ENCODE measurements at regions not wholly inside any gene's neighbourhood (a gene's known extent, or its start where the extent isn't known, plus 50 kb on each side); places are given as distances from the start of the nearest gene placed in this dataset.

DNA sequence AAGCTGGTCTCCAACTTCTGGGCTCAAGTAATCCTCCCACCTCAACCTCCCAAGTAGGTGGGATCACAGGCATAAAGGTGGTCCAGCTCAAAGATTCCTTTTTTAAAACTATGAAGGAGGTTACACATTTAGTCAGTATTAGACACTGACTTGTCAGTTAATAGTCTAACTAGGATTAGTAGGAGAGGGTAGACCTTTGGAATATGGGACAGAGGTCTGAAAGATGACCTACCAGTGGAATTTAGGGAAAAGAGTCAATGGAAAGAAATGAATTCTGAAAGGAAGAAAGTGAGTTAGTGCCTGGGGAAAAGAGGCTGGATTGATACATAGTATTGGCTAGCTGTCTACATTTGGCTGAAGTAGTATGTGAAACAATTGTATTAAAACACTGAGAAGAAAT is 220.7 kb downstream of the MZT1 start:
- H3K79me2 ChIP-seq (replicated peaks; ENCODE audit: insufficient read depth, low read length) = no peaks in the 10 kb centered on the region
- no peak overlapping the region for H3K9ac ChIP-seq (ENCODE audit: low read length)
- no peak for TF ChIP-seq EP300 (conservative IDR thresholded peaks at IDR 0.05; ENCODE audit: poor library complexity, severe bottlenecking)
- no peak for TF ChIP-seq POLR2AphosphoS5 (IDR thresholded peaks at IDR 0.05)
- no peak for TF ChIP-seq SMC3 (conservative IDR thresholded peaks at IDR 0.05; ENCODE audit: poor library complexity)
- no peak for TF ChIP-seq MXI1 (conservative IDR thresholded peaks at IDR 0.05; ENCODE audit: poor library complexity, severe bottlenecking)
- TF ChIP-seq, protein P1, sequence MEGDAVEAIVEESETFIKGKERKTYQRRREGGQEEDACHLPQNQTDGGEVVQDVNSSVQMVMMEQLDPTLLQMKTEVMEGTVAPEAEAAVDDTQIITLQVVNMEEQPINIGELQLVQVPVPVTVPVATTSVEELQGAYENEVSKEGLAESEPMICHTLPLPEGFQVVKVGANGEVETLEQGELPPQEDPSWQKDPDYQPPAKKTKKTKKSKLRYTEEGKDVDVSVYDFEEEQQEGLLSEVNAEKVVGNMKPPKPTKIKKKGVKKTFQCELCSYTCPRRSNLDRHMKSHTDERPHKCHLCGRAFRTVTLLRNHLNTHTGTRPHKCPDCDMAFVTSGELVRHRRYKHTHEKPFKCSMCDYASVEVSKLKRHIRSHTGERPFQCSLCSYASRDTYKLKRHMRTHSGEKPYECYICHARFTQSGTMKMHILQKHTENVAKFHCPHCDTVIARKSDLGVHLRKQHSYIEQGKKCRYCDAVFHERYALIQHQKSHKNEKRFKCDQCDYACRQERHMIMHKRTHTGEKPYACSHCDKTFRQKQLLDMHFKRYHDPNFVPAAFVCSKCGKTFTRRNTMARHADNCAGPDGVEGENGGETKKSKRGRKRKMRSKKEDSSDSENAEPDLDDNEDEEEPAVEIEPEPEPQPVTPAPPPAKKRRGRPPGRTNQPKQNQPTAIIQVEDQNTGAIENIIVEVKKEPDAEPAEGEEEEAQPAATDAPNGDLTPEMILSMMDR (IDR thresholded peaks at IDR 0.05; ENCODE audit: poor library complexity, severe bottlenecking) = no peak
- TF ChIP-seq, protein P2, sequence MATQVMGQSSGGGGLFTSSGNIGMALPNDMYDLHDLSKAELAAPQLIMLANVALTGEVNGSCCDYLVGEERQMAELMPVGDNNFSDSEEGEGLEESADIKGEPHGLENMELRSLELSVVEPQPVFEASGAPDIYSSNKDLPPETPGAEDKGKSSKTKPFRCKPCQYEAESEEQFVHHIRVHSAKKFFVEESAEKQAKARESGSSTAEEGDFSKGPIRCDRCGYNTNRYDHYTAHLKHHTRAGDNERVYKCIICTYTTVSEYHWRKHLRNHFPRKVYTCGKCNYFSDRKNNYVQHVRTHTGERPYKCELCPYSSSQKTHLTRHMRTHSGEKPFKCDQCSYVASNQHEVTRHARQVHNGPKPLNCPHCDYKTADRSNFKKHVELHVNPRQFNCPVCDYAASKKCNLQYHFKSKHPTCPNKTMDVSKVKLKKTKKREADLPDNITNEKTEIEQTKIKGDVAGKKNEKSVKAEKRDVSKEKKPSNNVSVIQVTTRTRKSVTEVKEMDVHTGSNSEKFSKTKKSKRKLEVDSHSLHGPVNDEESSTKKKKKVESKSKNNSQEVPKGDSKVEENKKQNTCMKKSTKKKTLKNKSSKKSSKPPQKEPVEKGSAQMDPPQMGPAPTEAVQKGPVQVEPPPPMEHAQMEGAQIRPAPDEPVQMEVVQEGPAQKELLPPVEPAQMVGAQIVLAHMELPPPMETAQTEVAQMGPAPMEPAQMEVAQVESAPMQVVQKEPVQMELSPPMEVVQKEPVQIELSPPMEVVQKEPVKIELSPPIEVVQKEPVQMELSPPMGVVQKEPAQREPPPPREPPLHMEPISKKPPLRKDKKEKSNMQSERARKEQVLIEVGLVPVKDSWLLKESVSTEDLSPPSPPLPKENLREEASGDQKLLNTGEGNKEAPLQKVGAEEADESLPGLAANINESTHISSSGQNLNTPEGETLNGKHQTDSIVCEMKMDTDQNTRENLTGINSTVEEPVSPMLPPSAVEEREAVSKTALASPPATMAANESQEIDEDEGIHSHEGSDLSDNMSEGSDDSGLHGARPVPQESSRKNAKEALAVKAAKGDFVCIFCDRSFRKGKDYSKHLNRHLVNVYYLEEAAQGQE (IDR thresholded peaks at IDR 0.05; ENCODE audit: borderline replicate concordance) = no peak
- TF ChIP-seq TAF1 (IDR thresholded peaks at IDR 0.05; ENCODE audit: low read depth) = no peak
- TF ChIP-seq RAD21 (conservative IDR thresholded peaks at IDR 0.05) = no peak
- no peak for TF ChIP-seq EZH2 (IDR thresholded peaks at IDR 0.05; ENCODE audit: borderline replicate concordance, insufficient read depth, low read length, poor library complexity, severe bottlenecking)
- H3K9me2 ChIP-seq (ENCODE audit: insufficient read depth, low read length) = no peaks in the 10 kb centered on the region
- H4K20me1 ChIP-seq (ENCODE audit: insufficient read depth) = no peaks in the 10 kb centered on the region
- no peaks in the 10 kb centered on the region for H3K36me3 ChIP-seq (ENCODE audit: insufficient read depth, low read length)
- no peak overlapping the region for H3K4me2 ChIP-seq (ENCODE audit: low read length)
- H2AFZ ChIP-seq (ENCODE audit: low read depth, low read length) = no peak overlapping the region
- H3K9me3 ChIP-seq (ENCODE audit: low read length) = no peaks in the 10 kb centered on the region
- H3F3A ChIP-seq (ENCODE audit: insufficient read depth, low read length, poor library complexity, severe bottlenecking) = no peaks in the 10 kb centered on the region
- no peak overlapping the region for H3K4me3 ChIP-seq (ENCODE audit: low read length)
- H3K27me3 ChIP-seq (ENCODE audit: insufficient read depth, low read depth, low read length) = no peaks in the 10 kb centered on the region
- no peak overlapping the region for H3K27ac ChIP-seq (ENCODE audit: low read length)

DNA sequence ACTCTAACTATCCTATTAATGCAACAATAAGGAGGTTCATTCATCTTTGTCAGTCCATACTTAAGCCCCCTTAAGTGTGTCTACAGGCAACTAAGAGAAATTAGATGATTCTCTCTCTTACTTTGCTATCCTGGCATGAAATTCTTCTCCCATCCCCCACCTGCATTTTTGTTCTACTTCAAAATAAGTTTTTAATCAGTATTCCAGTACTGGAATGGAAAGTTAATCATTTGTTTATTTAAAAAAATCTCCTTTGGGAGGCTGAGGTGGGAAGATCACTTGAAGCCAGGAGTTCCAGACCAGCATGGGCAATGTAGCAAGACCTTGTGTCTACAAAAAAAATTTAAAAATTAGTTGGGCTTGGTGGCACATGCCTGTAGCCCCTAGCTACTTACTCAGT is 222.1 kb downstream of the MZT1 start:
- TF ChIP-seq POLR2AphosphoS5 (IDR thresholded peaks at IDR 0.05) = no peak
- TF ChIP-seq RAD21 (conservative IDR thresholded peaks at IDR 0.05) = no peak
- no peak for TF ChIP-seq EP300 (conservative IDR thresholded peaks at IDR 0.05; ENCODE audit: poor library complexity, severe bottlenecking)
- no peak for TF ChIP-seq TAF1 (IDR thresholded peaks at IDR 0.05; ENCODE audit: low read depth)
- TF ChIP-seq, protein P1 (IDR thresholded peaks at IDR 0.05; ENCODE audit: poor library complexity, severe bottlenecking) = no peak
- no peak for TF ChIP-seq SMC3 (conservative IDR thresholded peaks at IDR 0.05; ENCODE audit: poor library complexity)
- no peak for TF ChIP-seq MXI1 (conservative IDR thresholded peaks at IDR 0.05; ENCODE audit: poor library complexity, severe bottlenecking)
- TF ChIP-seq, protein P2 (IDR thresholded peaks at IDR 0.05; ENCODE audit: borderline replicate concordance) = no peak
- no peak for TF ChIP-seq EZH2 (IDR thresholded peaks at IDR 0.05; ENCODE audit: borderline replicate concordance, insufficient read depth, low read length, poor library complexity, severe bottlenecking)

More for the DNA sequence above, 222.1 kb downstream of the MZT1 start:
- Histone ChIP-seq H3F3A (ENCODE audit: insufficient read depth, low read length, poor library complexity, severe bottlenecking) (no peaks in the 10 kb centered on the region), H3K36me3 (ENCODE audit: insufficient read depth, low read length) (no peaks in the 10 kb centered on the region), H3K79me2 (replicated peaks; ENCODE audit: insufficient read depth, low read length) (no peaks in the 10 kb centered on the region), H3K4me2 (ENCODE audit: low read length) (no peak overlapping the region), H3K4me3 (ENCODE audit: low read length) (no peak overlapping the region), H3K27me3 (ENCODE audit: insufficient read depth, low read depth, low read length) (no peaks in the 10 kb centered on the region), H2AFZ (ENCODE audit: low read depth, low read length) (no peak overlapping the region), H3K9me3 (ENCODE audit: low read length) (no peaks in the 10 kb centered on the region), H3K9me2 (ENCODE audit: insufficient read depth, low read length) (no peaks in the 10 kb centered on the region), H3K27ac (ENCODE audit: low read length) (no peak overlapping the region), H3K9ac (ENCODE audit: low read length) (no peak overlapping the region), H4K20me1 (ENCODE audit: insufficient read depth) (no peaks in the 10 kb centered on the region)

All from neural cell (in vitro differentiated cells).